ENCODE measurements at regions not wholly inside any gene's neighbourhood (a gene's known extent, or its start where the extent isn't known, plus 50 kb on each side); places are given as distances from the start of the nearest gene placed in this dataset.

DNA sequence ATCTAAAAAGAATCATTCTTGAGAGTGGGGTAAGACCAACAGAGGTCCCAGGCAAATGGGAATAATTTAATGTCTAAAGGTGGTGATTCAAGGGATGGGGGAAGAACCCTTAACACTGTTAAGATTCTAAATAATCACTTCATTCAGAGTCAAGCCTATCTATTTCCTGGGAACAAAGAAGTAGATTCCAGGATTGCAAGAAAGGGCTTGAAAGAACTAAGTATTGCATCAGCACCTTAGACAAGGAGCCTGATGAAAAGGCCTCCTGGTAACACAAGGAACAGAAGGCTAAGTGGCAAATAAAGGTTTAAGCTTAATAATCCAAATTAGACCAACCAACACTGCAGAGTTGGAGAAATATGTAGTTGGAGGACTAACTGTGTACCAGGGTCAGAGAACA is 620.7 kb upstream of the BTBD3 start:
- TF ChIP-seq SUPT20H (IDR thresholded peaks at IDR 0.05; ENCODE audit: borderline replicate concordance, control insufficient read depth, low read depth, low read length) (no peak), CHD1 (IDR thresholded peaks at IDR 0.05; ENCODE audit: low read depth, low read length) (no peak), ZNF274 (IDR thresholded peaks at IDR 0.05; ENCODE audit: insufficient read depth, insufficient read length) (no peak), RAD21 (IDR thresholded peaks at IDR 0.05; ENCODE audit: insufficient read depth, low read depth, low read length) (no peak)
- TF ChIP-seq, protein P1, sequence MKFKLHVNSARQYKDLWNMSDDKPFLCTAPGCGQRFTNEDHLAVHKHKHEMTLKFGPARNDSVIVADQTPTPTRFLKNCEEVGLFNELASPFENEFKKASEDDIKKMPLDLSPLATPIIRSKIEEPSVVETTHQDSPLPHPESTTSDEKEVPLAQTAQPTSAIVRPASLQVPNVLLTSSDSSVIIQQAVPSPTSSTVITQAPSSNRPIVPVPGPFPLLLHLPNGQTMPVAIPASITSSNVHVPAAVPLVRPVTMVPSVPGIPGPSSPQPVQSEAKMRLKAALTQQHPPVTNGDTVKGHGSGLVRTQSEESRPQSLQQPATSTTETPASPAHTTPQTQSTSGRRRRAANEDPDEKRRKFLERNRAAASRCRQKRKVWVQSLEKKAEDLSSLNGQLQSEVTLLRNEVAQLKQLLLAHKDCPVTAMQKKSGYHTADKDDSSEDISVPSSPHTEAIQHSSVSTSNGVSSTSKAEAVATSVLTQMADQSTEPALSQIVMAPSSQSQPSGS (IDR thresholded peaks at IDR 0.05; ENCODE audit: low read length): no peak

Measured in GM12878 (cell line).